ENCODE measurements at regions not wholly inside any gene's neighbourhood (a gene's known extent, or its start where the extent isn't known, plus 50 kb on each side); places are given as distances from the start of the nearest gene placed in this dataset.

DNA sequence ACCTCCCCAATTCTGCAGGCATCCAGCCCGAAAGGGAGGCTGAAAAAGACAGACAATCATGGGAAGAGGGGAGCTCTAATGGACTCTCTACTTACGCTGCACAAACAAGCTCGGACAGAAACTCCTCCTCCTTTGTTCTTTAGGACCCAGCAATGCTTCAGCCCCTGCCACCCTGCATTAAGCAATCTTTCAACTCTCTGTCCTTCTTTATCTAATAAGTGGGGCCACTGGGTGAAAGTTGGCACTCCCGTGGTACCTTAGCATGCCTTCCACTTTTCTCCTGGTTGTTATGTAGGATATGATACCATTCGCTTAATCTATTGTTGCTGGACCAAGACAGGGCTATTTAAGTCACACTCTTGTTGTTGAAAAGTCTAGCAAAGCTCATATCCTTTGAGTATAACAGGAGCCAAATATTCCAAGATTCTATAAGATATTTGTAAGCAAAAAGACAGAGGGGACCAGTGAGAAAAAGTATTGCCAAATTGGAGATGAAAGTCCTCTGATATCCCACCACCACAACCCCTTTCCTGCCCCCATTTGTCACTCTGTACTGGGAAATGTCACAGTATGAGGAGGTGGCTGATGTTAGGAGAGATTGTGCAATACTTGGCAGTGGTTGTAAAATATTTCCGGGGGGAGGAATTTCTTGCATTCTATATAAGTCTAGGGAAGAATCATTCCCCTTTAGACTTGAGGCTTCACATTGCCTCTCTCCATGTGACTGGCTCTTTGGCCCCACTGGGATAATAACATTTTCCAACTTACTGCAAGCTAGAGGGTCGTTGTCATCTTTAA, 137.3 kb upstream of the GJB5 start:
- CTCF ChIA-PET, result no interaction called here
- no peaks in the 10 kb centered on the region for H3K79me2 ChIP-seq (ENCODE audit: low read depth)

DNA sequence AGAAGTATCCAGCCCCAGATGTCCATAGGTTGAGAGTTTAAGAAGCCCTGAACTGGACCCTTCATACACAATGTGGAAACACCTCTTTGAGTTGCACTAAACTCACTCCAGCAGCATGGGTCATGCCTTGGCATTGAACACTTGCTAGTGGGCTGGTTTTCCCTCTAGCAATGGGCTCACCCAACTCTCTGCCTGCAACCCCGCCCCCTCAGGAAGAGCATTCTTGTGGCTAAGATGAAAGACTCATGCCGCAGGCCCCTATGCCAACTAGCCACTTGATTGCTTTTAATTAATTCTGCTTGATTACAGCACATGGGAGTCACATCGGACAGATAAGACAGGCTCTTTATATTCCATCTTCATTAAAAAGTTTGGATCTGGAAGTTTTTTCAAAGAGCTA, 136.5 kb upstream of the GJB5 start:
- ChIA-PET CTCF (no interaction called here), POLR2A (ENCODE audit: unreplicated experiment) (no interaction called here)
- no peaks in the 10 kb centered on the region for H3K9me2 ChIP-seq (ENCODE audit: insufficient read depth)
- no peaks in the 10 kb centered on the region for H3K36me3 ChIP-seq (ENCODE audit: low read depth)
- no peak for DNase-seq
- TF ChIP-seq, protein P1, sequence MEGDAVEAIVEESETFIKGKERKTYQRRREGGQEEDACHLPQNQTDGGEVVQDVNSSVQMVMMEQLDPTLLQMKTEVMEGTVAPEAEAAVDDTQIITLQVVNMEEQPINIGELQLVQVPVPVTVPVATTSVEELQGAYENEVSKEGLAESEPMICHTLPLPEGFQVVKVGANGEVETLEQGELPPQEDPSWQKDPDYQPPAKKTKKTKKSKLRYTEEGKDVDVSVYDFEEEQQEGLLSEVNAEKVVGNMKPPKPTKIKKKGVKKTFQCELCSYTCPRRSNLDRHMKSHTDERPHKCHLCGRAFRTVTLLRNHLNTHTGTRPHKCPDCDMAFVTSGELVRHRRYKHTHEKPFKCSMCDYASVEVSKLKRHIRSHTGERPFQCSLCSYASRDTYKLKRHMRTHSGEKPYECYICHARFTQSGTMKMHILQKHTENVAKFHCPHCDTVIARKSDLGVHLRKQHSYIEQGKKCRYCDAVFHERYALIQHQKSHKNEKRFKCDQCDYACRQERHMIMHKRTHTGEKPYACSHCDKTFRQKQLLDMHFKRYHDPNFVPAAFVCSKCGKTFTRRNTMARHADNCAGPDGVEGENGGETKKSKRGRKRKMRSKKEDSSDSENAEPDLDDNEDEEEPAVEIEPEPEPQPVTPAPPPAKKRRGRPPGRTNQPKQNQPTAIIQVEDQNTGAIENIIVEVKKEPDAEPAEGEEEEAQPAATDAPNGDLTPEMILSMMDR (conservative IDR thresholded peaks at IDR 0.05), result no peak
- no peak for TF ChIP-seq EZH2 (IDR thresholded peaks at IDR 0.05; ENCODE audit: low read depth)
- H3K9me3 ChIP-seq (ENCODE audit: insufficient read depth, low read depth), result no peaks in the 10 kb centered on the region
- H3F3A ChIP-seq (ENCODE audit: insufficient read depth, low read depth), result no peaks in the 10 kb centered on the region
- H3K4me2 ChIP-seq, result no peak overlapping the region
- H2AFZ ChIP-seq, result no peak overlapping the region
- no peaks in the 10 kb centered on the region for H3K4me1 ChIP-seq (replicated peaks; ENCODE audit: insufficient read depth)
- H3K27me3 ChIP-seq (ENCODE audit: insufficient read depth, low read depth), result peaks cover 45% of the 10 kb centered on the region
- intact Hi-C loops (cut with micrococcal nuclease; ENCODE audit: unreplicated experiment), result loop anchor here (10.0 kb wide), 1 partner anchor 236 kb away; the partner anchor contains the start of gene SMIM12
- H4K20me1 ChIP-seq (ENCODE audit: insufficient read depth), result no peaks in the 10 kb centered on the region
- H3K27ac ChIP-seq, result no peak overlapping the region
- no peak overlapping the region for H3K4me3 ChIP-seq
- no TSS peak for BruUV-seq (replicated peaks)
- H3K79me2 ChIP-seq (ENCODE audit: low read depth), result no peaks in the 10 kb centered on the region

More for the DNA sequence above, 137.3 kb upstream of the GJB5 start:
- Histone ChIP-seq H3K4me3 (no peak overlapping the region), H2AFZ (no peak overlapping the region), H3K4me1 (replicated peaks; ENCODE audit: insufficient read depth) (no peaks in the 10 kb centered on the region), H3K27ac (no peak overlapping the region), H3K36me3 (ENCODE audit: low read depth) (no peaks in the 10 kb centered on the region), H3K9me3 (ENCODE audit: insufficient read depth, low read depth) (no peaks in the 10 kb centered on the region), H4K20me1 (ENCODE audit: insufficient read depth) (no peaks in the 10 kb centered on the region), H3K9me2 (ENCODE audit: insufficient read depth) (no peaks in the 10 kb centered on the region), H3K27me3 (ENCODE audit: insufficient read depth, low read depth) (peaks cover 48% of the 10 kb centered on the region), H3F3A (ENCODE audit: insufficient read depth, low read depth) (no peaks in the 10 kb centered on the region), H3K4me2 (no peak overlapping the region)
- no peak for DNase-seq
- TF ChIP-seq EZH2 (IDR thresholded peaks at IDR 0.05; ENCODE audit: low read depth), result no peak
- TF ChIP-seq, protein P1 (conservative IDR thresholded peaks at IDR 0.05), result no peak
- no TSS peak for BruUV-seq (replicated peaks)
- POLR2A ChIA-PET (ENCODE audit: unreplicated experiment), result no interaction called here
- intact Hi-C loops (cut with micrococcal nuclease; ENCODE audit: unreplicated experiment), result loop anchor here (10.0 kb wide), 1 partner anchor 237 kb away; the partner anchor contains the start of gene SMIM12

DNA sequence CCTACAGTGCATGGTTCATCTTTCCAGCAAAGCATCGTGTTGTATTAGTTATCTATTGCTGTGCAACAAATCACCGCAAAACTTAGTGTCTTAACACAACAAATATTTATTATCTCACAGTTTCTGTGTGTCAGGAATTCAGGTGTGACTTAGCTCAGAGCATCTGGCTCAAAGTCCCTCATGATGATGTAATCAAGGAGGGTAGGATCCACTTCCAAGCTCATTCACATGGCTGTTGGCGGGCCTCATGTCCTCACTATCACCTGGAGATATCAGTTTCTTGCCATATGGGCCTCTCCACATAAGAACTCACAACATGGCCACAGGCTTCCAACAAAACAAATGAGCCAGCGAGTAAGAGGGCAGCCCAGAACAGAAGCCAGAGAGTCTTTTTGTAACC, 135.6 kb upstream of the GJB5 start:
- H3K4me1 ChIP-seq (replicated peaks; ENCODE audit: insufficient read depth), result no peaks in the 10 kb centered on the region
- H3K27me3 ChIP-seq (ENCODE audit: insufficient read depth, low read depth), result peaks cover 36% of the 10 kb centered on the region
- CTCF ChIA-PET, result no interaction called here
- TF ChIP-seq, protein P1 (conservative IDR thresholded peaks at IDR 0.05), result no peak
- no peak for TF ChIP-seq EZH2 (IDR thresholded peaks at IDR 0.05; ENCODE audit: low read depth)
- no peak overlapping the region for H2AFZ ChIP-seq
- no peak overlapping the region for H3K27ac ChIP-seq
- no peaks in the 10 kb centered on the region for H3K9me3 ChIP-seq (ENCODE audit: insufficient read depth, low read depth)
- H3K36me3 ChIP-seq (ENCODE audit: low read depth), result no peaks in the 10 kb centered on the region
- H3F3A ChIP-seq (ENCODE audit: insufficient read depth, low read depth), result no peaks in the 10 kb centered on the region
- H3K4me3 ChIP-seq, result no peak overlapping the region
- DNase-seq, result no peak
- no peak overlapping the region for H3K4me2 ChIP-seq
- intact Hi-C loops (cut with micrococcal nuclease; ENCODE audit: unreplicated experiment), result loop anchor here (10.0 kb wide), 1 partner anchor 236 kb away; the partner anchor contains the start of gene SMIM12
- POLR2A ChIA-PET (ENCODE audit: unreplicated experiment), result no interaction called here
- no TSS peak for BruUV-seq (replicated peaks)
- H3K79me2 ChIP-seq (ENCODE audit: low read depth), result no peaks in the 10 kb centered on the region
- no peaks in the 10 kb centered on the region for H4K20me1 ChIP-seq (ENCODE audit: insufficient read depth)
- H3K9me2 ChIP-seq (ENCODE audit: insufficient read depth), result no peaks in the 10 kb centered on the region

Data from PC-9 (cell line).